ENCODE measurements at regions not wholly inside any gene's neighbourhood (a gene's known extent, or its start where the extent isn't known, plus 50 kb on each side); places are given as distances from the start of the nearest gene placed in this dataset.

- no peak for TF ChIP-seq POLR2A (IDR thresholded peaks at IDR 0.05)
- TF ChIP-seq EP300 (IDR thresholded peaks at IDR 0.05), result no peak
- no peak for TF ChIP-seq CTCF (IDR thresholded peaks at IDR 0.05)
- TF ChIP-seq POLR2AphosphoS5 (IDR thresholded peaks at IDR 0.05), result no peak
- Histone ChIP-seq H3K4me1 (no peaks in the 10 kb centered on the region), H3K36me3 (no peaks in the 10 kb centered on the region), H3K9me3 (peaks cover 0 to 14% (median 7%) of the 10 kb centered on the region in 4 donors), H3K27ac (no peak overlapping the region), H3K4me3 (no peak overlapping the region), H3K27me3 (no peaks in the 10 kb centered on the region)
- 89 to 91% methylated on average over 2 of the region's 2 CpGs for WGBS, 2 donors
- no peak for ATAC-seq (ENCODE audit: low FRiP score in 2 of 2)
- no peak for DNase-seq
Observed at GRCh38 chr14:49449749-49450148, 136.4 kb downstream of the RPS29 start.

- no peaks in the 10 kb centered on the region for H3K4me1 ChIP-seq
- 61 to 63% methylated on average over 1 of the region's 1 CpG for WGBS, 2 donors
Observed at GRCh38 chr14:49447540-49448107, 138.6 kb downstream of the RPS29 start.

GRCh38 chr14:49446801-49447200 lies 139.4 kb downstream of the RPS29 start:
- Histone ChIP-seq H3K27ac (no peak overlapping the region), H3K27me3 (no peaks in the 10 kb centered on the region), H3K4me3 (no peak overlapping the region), H3K9me3 (peaks cover 0 to 14% (median 7%) of the 10 kb centered on the region in 4 donors), H3K36me3 (no peaks in the 10 kb centered on the region), H3K4me1 (no peaks in the 10 kb centered on the region)
- DNase-seq (no peak), ATAC-seq (ENCODE audit: low FRiP score in 2 of 2) (no peak)
- WGBS, 2 donors, result 77% methylated on average over 2 of the region's 2 CpGs
- TF ChIP-seq CTCF (IDR thresholded peaks at IDR 0.05) (no peak), POLR2A (IDR thresholded peaks at IDR 0.05) (no peak), POLR2AphosphoS5 (IDR thresholded peaks at IDR 0.05) (no peak), EP300 (IDR thresholded peaks at IDR 0.05) (no peak)

More at GRCh38 chr14:49447540-49448107, 138.6 kb downstream of the RPS29 start:
- Histone ChIP-seq H3K27me3 (no peaks in the 10 kb centered on the region), H3K9me3 (peaks cover 0 to 14% (median 7%) of the 10 kb centered on the region in 4 donors), H3K4me3 (no peak overlapping the region), H3K27ac (no peak overlapping the region), H3K36me3 (no peaks in the 10 kb centered on the region)
- DNase-seq (no peak), ATAC-seq (ENCODE audit: low FRiP score in 2 of 2) (no peak)
- TF ChIP-seq CTCF (IDR thresholded peaks at IDR 0.05) (no peak), POLR2AphosphoS5 (IDR thresholded peaks at IDR 0.05) (no peak), EP300 (IDR thresholded peaks at IDR 0.05) (no peak), POLR2A (IDR thresholded peaks at IDR 0.05) (no peak)

GRCh38 chr14:49438256-49438770 lies 147.9 kb downstream of the RPS29 start:
- ATAC-seq (ENCODE audit: low FRiP score in 2 of 2) (no peak), DNase-seq (no peak)
- TF ChIP-seq POLR2A (IDR thresholded peaks at IDR 0.05) (no peak), EP300 (IDR thresholded peaks at IDR 0.05) (no peak), CTCF (IDR thresholded peaks at IDR 0.05) (no peak), POLR2AphosphoS5 (IDR thresholded peaks at IDR 0.05) (no peak)
- H3K27ac ChIP-seq, result no peak overlapping the region
- peaks cover 0 to 7% (median 1%) of the 10 kb centered on the region in 4 donors for H3K9me3 ChIP-seq
- H3K27me3 ChIP-seq, result no peaks in the 10 kb centered on the region
- no peaks in the 10 kb centered on the region for H3K36me3 ChIP-seq
- H3K4me1 ChIP-seq, result no peaks in the 10 kb centered on the region
- WGBS, 2 donors, result 67 to 69% methylated on average over 4 of the region's 4 CpGs
- no peak overlapping the region for H3K4me3 ChIP-seq

GRCh38 chr14:49428076-49428475 lies 158.1 kb downstream of the RPS29 start:
- Histone ChIP-seq H3K27ac (no peak overlapping the region), H3K4me3 (no peak overlapping the region), H3K36me3 (no peaks in the 10 kb centered on the region), H3K27me3 (no peaks in the 10 kb centered on the region), H3K4me1 (no peaks in the 10 kb centered on the region), H3K9me3 (peaks cover 0 to 24% (median 15%) of the 10 kb centered on the region in 4 donors)
- DNase-seq (no peak), ATAC-seq (ENCODE audit: low FRiP score in 2 of 2) (no peak)
- TF ChIP-seq POLR2AphosphoS5 (IDR thresholded peaks at IDR 0.05) (no peak), EP300 (IDR thresholded peaks at IDR 0.05) (no peak), CTCF (IDR thresholded peaks at IDR 0.05) (no peak), POLR2A (IDR thresholded peaks at IDR 0.05) (no peak)
- WGBS, 2 donors, result 72% methylated on average over 2 of the region's 2 CpGs

Measured in upper lobe of left lung (tissue), 6 donors.